ENCODE measurements at regions not wholly inside any gene's neighbourhood (a gene's known extent, or its start where the extent isn't known, plus 50 kb on each side); places are given as distances from the start of the nearest gene placed in this dataset.

DNA sequence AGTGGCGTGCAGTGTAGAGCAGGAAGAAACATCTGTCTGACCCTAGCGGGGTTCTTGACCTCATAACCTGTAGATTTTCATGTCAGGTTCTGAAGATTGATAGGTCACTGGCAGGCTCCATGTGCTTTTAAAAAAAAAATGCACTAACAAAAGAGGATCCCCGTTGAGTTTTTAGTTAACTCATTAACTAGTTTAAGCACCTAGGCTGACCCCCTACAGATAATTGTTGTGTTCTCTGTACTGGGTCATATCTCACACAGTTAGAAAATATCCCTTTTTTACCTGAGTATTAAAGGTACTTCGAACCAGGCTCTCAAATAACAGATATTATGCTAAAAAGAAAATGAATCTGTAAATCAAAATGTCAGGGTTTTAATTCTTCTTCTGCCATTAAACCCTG, 676.6 kb downstream of the CDH11 start:
- Mint-ChIP-seq H3K9me3 (ENCODE audit: low read depth) (peaks cover 16% of the 10 kb centered on the region), H3K27ac (no peak overlapping the region), H3K4me3 (no peak overlapping the region), H3K27me3 (no peaks in the 10 kb centered on the region), H3K4me1 (no peaks in the 10 kb centered on the region), H3K36me3 (ENCODE audit: low read depth) (no peaks in the 10 kb centered on the region)
- DNase-seq, result no peak
- POLR2A ChIA-PET, result no interaction called here
- CTCF ChIA-PET, result no interaction called here
- intact Hi-C loops (cut with DNase I, micrococcal nuclease), result no loop called here
- ATAC-seq, result no peak

DNA sequence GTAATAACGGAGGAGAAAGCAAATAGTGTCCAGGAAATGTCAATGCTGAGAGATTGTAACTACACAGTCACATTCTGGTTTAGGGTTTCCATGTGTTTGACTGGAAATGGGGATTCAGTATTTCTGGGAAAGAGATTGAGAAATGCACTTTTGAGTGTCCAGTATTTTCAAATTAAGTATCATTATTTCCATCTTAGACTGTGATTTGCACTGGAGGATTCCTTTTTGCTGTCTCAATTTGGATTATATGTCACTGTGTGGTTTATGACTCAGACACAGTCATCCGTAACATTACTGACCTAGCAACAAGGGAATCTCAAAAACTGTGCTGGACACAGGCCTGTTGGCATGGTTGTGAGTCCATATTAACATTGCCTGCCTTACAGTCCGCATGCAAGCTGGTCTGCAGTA, 681.4 kb downstream of the CDH11 start:
- Mint-ChIP-seq H3K4me1 (no peaks in the 10 kb centered on the region), H3K27me3 (no peaks in the 10 kb centered on the region), H3K9me3 (ENCODE audit: low read depth) (peaks cover 14% of the 10 kb centered on the region), H3K36me3 (ENCODE audit: low read depth) (no peaks in the 10 kb centered on the region), H3K27ac (no peak overlapping the region), H3K4me3 (no peak overlapping the region)
- ATAC-seq, result no peak
- intact Hi-C loops (cut with DNase I, micrococcal nuclease), result no loop called here
- no peak for DNase-seq
- ChIA-PET POLR2A (no interaction called here), CTCF (no interaction called here)

- H3K4me3 Mint-ChIP-seq, result no peak overlapping the region
Measured at GRCh38 chr16:64440005-64440404, 681.9 kb downstream of the CDH11 start.

GRCh38 chr16:64437706-64438324, 684.0 kb downstream of the CDH11 start:
- POLR2A ChIA-PET, result no interaction called here
- Mint-ChIP-seq H3K4me1 (no peaks in the 10 kb centered on the region), H3K9me3 (ENCODE audit: low read depth) (peaks cover 26% of the 10 kb centered on the region), H3K4me3 (no peak overlapping the region), H3K36me3 (ENCODE audit: low read depth) (no peaks in the 10 kb centered on the region), H3K27me3 (no peaks in the 10 kb centered on the region), H3K27ac (no peak overlapping the region)
- ATAC-seq (no peak), DNase-seq (no peak)
- intact Hi-C loops (cut with DNase I, micrococcal nuclease), result no loop called here
- CTCF ChIA-PET, result no interaction called here

More at GRCh38 chr16:64440005-64440404, 681.9 kb downstream of the CDH11 start:
- Mint-ChIP-seq H3K27me3 (no peaks in the 10 kb centered on the region), H3K9me3 (ENCODE audit: low read depth) (peaks cover 15% of the 10 kb centered on the region), H3K36me3 (ENCODE audit: low read depth) (no peaks in the 10 kb centered on the region), H3K27ac (no peak overlapping the region), H3K4me1 (no peaks in the 10 kb centered on the region)
- CTCF ChIA-PET, result no interaction called here
- ATAC-seq (no peak), DNase-seq (no peak)
- intact Hi-C loops (cut with DNase I, micrococcal nuclease), result no loop called here
- POLR2A ChIA-PET, result no interaction called here

DNA sequence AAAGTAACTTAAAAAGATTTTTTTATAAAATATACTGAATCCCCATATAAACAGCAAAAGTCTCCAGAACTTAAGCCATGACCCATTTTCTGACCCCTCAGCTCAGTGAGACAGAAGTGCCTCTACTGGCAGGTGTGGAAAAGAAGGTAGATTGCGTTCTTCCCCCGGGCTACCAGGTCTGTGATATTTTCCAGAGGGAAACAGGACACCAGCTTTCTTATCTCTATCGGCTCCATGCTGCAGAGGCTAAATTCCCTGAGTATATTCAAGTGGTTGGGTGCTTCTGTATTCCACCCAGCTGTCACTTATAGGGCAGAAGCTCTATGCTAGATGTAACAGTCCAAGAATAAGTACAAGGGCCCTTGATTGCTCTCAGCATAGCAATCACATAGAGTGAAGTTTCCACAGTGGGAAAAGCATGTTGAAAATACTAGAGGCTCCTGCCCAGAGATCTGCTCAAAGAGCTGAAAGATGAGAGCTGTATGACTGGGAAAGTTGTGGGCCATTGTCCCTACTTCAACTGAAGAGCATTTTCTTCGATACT, 687.3 kb downstream of the CDH11 start:
- Mint-ChIP-seq H3K4me1 (no peaks in the 10 kb centered on the region), H3K4me3 (no peak overlapping the region), H3K36me3 (ENCODE audit: low read depth) (no peaks in the 10 kb centered on the region), H3K9me3 (ENCODE audit: low read depth) (peaks cover 28% of the 10 kb centered on the region), H3K27ac (no peak overlapping the region), H3K27me3 (no peaks in the 10 kb centered on the region)
- ATAC-seq (no peak), DNase-seq (no peak)
- ChIA-PET POLR2A (no interaction called here), CTCF (no interaction called here)
- intact Hi-C loops (cut with DNase I, micrococcal nuclease), result no loop called here

DNA sequence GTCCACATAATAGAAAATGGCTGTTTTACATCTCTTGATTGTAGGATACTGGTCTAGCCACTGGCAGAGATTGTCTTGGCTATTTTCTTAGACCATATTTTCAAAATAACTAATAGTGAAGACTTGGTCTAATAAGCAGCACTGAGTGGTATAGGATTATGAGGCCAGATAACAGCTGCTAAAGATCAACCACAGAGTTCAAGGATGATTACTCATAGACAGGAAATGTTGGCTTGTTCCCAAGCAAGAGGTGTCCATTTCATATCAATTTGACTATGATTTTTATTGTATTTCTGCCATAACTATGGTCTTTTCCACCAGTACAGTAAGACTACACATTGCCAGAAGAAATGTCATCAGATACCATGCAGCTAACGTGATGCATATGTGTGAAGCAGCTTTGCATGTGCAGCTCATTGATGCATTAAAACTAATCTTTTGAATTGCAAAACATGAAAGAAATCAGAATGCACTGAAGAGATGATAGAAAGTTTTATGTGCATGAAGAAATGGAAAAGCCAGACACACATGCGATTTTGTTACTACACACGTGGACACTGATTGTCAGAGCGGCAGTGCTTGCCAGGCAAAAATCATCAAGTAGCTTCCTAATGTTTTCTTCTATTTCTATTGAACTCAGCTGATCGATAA, 693.3 kb downstream of the CDH11 start:
- no peaks in the 10 kb centered on the region for H3K4me1 Mint-ChIP-seq
- POLR2A ChIA-PET, result interaction anchor here (0.6 to 0.7 kb wide), 2 partner anchors 642 to 1478 kb away, joined by 3 read pairs; no protein-coding TSS in a partner anchor
- CTCF ChIA-PET, result no interaction called here
- no peaks in the 10 kb centered on the region for H3K36me3 Mint-ChIP-seq (ENCODE audit: low read depth)
- ATAC-seq (no peak), DNase-seq (no peak)
- intact Hi-C loops (cut with DNase I, micrococcal nuclease), result no loop called here
- no peak overlapping the region for H3K4me3 Mint-ChIP-seq
- H3K9me3 Mint-ChIP-seq (ENCODE audit: low read depth), result peaks cover 25% of the 10 kb centered on the region
- no peak overlapping the region for H3K27ac Mint-ChIP-seq
- H3K27me3 Mint-ChIP-seq, result no peaks in the 10 kb centered on the region

GRCh38 chr16:64426131-64426666, 695.7 kb downstream of the CDH11 start:
- no peaks in the 10 kb centered on the region for H3K27me3 Mint-ChIP-seq
- intact Hi-C loops (cut with DNase I, micrococcal nuclease), result no loop called here
- H3K27ac Mint-ChIP-seq, result no peak overlapping the region
- no peak for DNase-seq
- H3K9me3 Mint-ChIP-seq (ENCODE audit: low read depth), result peaks cover 26% of the 10 kb centered on the region
- ATAC-seq, result no peak
- H3K36me3 Mint-ChIP-seq (ENCODE audit: low read depth), result no peaks in the 10 kb centered on the region
- no peak overlapping the region for H3K4me3 Mint-ChIP-seq
- no peaks in the 10 kb centered on the region for H3K4me1 Mint-ChIP-seq
- ChIA-PET POLR2A (no interaction called here), CTCF (no interaction called here)

DNA sequence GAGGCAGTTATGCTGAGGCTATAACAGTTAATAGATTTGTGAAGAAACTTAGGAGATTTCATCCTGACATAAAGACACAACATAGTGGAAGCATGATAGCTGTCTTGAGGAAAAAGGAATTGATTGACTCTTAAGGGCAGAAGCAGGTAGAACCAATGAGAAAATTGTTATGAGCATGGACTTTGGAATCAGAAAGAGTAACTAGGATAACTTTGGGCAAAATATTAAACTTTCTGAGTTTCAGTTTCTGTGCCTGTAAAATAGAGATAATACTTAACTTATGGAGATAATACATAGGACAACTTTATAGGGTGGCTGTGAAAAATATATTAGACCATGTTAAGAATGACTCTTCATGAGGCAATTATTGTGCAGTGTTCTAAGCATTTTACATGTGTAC, 696.5 kb downstream of the CDH11 start:
- no peak for ATAC-seq
- H3K27me3 Mint-ChIP-seq, result no peaks in the 10 kb centered on the region
- no peak for DNase-seq
- POLR2A ChIA-PET, result no interaction called here
- peaks cover 28% of the 10 kb centered on the region for H3K9me3 Mint-ChIP-seq (ENCODE audit: low read depth)
- no peaks in the 10 kb centered on the region for H3K4me1 Mint-ChIP-seq
- H3K4me3 Mint-ChIP-seq, result no peak overlapping the region
- no peaks in the 10 kb centered on the region for H3K36me3 Mint-ChIP-seq (ENCODE audit: low read depth)
- CTCF ChIA-PET, result no interaction called here
- intact Hi-C loops (cut with DNase I, micrococcal nuclease), result no loop called here
- no peak overlapping the region for H3K27ac Mint-ChIP-seq

- Mint-ChIP-seq H3K27ac (no peak overlapping the region), H3K4me3 (no peak overlapping the region), H3K4me1 (no peaks in the 10 kb centered on the region), H3K9me3 (ENCODE audit: low read depth) (peaks cover 33% of the 10 kb centered on the region), H3K36me3 (ENCODE audit: low read depth) (no peaks in the 10 kb centered on the region), H3K27me3 (no peaks in the 10 kb centered on the region)
- intact Hi-C loops (cut with DNase I, micrococcal nuclease), result no loop called here
- ATAC-seq, result no peak
- CTCF ChIA-PET, result interaction anchor here (0.7 kb wide), 1 partner anchor 633 kb away, joined by 4 read pairs; no protein-coding TSS in a partner anchor
- POLR2A ChIA-PET, result no interaction called here
- no peak for DNase-seq
Measured at GRCh38 chr16:64422259-64422658, 699.6 kb downstream of the CDH11 start.

GRCh38 chr16:64421515-64421914, 700.3 kb downstream of the CDH11 start:
- H3K36me3 Mint-ChIP-seq (ENCODE audit: low read depth), result no peaks in the 10 kb centered on the region
- ChIA-PET POLR2A (no interaction called here), CTCF (no interaction called here)
- ATAC-seq (no peak), DNase-seq (no peak)
- no peaks in the 10 kb centered on the region for H3K4me1 Mint-ChIP-seq
- no peak overlapping the region for H3K4me3 Mint-ChIP-seq
- H3K9me3 Mint-ChIP-seq (ENCODE audit: low read depth), result peaks cover 32% of the 10 kb centered on the region
- intact Hi-C loops (cut with DNase I, micrococcal nuclease), result no loop called here
- no peak overlapping the region for H3K27ac Mint-ChIP-seq
- no peaks in the 10 kb centered on the region for H3K27me3 Mint-ChIP-seq

DNA sequence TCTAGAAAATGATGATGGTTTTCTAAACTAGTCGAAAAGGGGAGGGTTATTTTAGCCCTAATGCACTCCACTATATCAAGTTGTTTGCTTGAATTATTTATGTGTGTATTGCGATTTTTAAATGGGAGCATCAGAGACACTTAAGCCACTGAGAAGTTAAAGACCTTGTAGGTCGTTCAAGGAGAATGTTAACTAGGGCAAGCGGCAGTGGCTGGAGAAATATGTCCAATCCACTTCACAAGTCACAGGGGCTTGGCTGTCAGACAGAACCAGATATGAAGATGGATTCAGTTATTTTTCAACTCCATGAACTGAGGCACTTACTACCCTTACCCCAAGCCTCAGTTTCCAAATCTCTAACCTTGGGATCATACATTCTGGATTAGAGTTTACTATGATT, 702.0 kb downstream of the CDH11 start:
- CTCF ChIA-PET, result no interaction called here
- H3K9me3 Mint-ChIP-seq (ENCODE audit: low read depth), result peaks cover 27% of the 10 kb centered on the region
- intact Hi-C loops (cut with DNase I, micrococcal nuclease), result no loop called here
- no peaks in the 10 kb centered on the region for H3K27me3 Mint-ChIP-seq
- no peak overlapping the region for H3K27ac Mint-ChIP-seq
- POLR2A ChIA-PET, result no interaction called here
- no peak overlapping the region for H3K4me3 Mint-ChIP-seq
- no peaks in the 10 kb centered on the region for H3K4me1 Mint-ChIP-seq
- ATAC-seq (no peak), DNase-seq (no peak)
- no peaks in the 10 kb centered on the region for H3K36me3 Mint-ChIP-seq (ENCODE audit: low read depth)

GRCh38 chr16:64417711-64418227, 704.1 kb downstream of the CDH11 start:
- no peaks in the 10 kb centered on the region for H3K27me3 Mint-ChIP-seq
- no peak overlapping the region for H3K4me3 Mint-ChIP-seq
- intact Hi-C loops (cut with DNase I, micrococcal nuclease), result no loop called here
- H3K4me1 Mint-ChIP-seq, result no peaks in the 10 kb centered on the region
- H3K9me3 Mint-ChIP-seq (ENCODE audit: low read depth), result peaks cover 21% of the 10 kb centered on the region
- no peak overlapping the region for H3K27ac Mint-ChIP-seq
- POLR2A ChIA-PET, result no interaction called here
- DNase-seq, result no peak
- CTCF ChIA-PET, result no interaction called here
- no peak for ATAC-seq
- no peaks in the 10 kb centered on the region for H3K36me3 Mint-ChIP-seq (ENCODE audit: low read depth)
